ENCODE measurements at regions not wholly inside any gene's neighbourhood (a gene's known extent, or its start where the extent isn't known, plus 50 kb on each side); places are given as distances from the start of the nearest gene placed in this dataset.

GRCh38 chr18:60319129-60319528 lies 53.4 kb downstream of the MC4R start:
- Histone ChIP-seq H2AFZ (ENCODE audit: low read length) (no peak overlapping the region), H3K4me3 (ENCODE audit: low read length) (no peak overlapping the region), H3K79me2 (ENCODE audit: low read length) (no peaks in the 10 kb centered on the region), H3K9ac (ENCODE audit: low read length) (no peak overlapping the region), H3K4me2 (ENCODE audit: low read depth, low read length, poor library complexity, severe bottlenecking) (no peak overlapping the region), H4K20me1 (ENCODE audit: insufficient read depth, low read depth, low read length) (no peaks in the 10 kb centered on the region), H3K36me3 (ENCODE audit: insufficient read depth, low read length) (no peaks in the 10 kb centered on the region), H3K27ac (ENCODE audit: low read length) (no peak overlapping the region), H3K9me3 (ENCODE audit: low read length) (peaks cover 20% of the 10 kb centered on the region), H3K27me3 (ENCODE audit: low read length) (no peaks in the 10 kb centered on the region), H3K9me2 (replicated peaks; ENCODE audit: insufficient read depth, low read length) (no peaks in the 10 kb centered on the region), H3K4me1 (ENCODE audit: low read length) (no peaks in the 10 kb centered on the region)
- no peak for DNase-seq

DNA sequence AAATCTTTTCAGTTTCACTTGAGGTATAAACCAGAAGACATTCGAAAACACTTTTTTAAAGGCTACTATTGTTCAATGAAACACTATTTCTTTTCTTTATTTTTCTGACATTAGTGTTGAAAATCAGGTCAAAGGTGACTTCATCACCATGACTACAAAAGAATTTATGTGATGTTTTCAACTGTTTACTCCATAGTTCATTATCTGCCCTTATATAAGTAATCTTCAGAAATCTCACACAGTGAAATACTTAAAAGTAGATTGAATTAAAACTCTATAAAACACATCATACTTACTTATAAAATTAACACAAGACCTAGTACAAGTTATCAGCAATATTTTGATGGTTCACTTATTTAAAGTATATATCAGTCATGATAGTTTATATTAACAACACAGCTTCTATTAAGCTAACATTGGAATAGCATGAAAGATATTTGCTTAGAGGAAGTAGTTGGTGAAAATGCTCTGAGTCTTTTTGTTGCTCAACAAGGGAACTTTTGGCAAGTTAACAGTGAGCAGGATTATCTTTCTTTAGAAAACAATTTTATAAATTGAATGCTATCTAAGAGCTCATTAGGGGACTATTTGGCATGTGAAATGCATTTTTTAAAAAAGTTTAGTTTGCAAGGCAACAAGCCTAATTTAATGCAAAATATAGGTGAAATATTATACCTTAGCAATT lies 60.8 kb downstream of the MC4R start:
- Histone ChIP-seq H3K4me3 (ENCODE audit: low read length) (no peak overlapping the region), H3K4me2 (ENCODE audit: low read depth, low read length, poor library complexity, severe bottlenecking) (no peak overlapping the region), H4K20me1 (ENCODE audit: insufficient read depth, low read depth, low read length) (no peaks in the 10 kb centered on the region), H3K79me2 (ENCODE audit: low read length) (no peaks in the 10 kb centered on the region), H3K9me3 (ENCODE audit: low read length) (peaks cover 29% of the 10 kb centered on the region), H3K4me1 (ENCODE audit: low read length) (no peaks in the 10 kb centered on the region), H3K9ac (ENCODE audit: low read length) (no peak overlapping the region), H2AFZ (ENCODE audit: low read length) (no peak overlapping the region), H3K9me2 (replicated peaks; ENCODE audit: insufficient read depth, low read length) (no peaks in the 10 kb centered on the region), H3K27ac (ENCODE audit: low read length) (no peak overlapping the region), H3K27me3 (ENCODE audit: low read length) (no peaks in the 10 kb centered on the region), H3K36me3 (ENCODE audit: insufficient read depth, low read length) (no peaks in the 10 kb centered on the region)
- DNase-seq: no peak

- no peak overlapping the region for H2AFZ ChIP-seq (ENCODE audit: low read length)
- H3K27ac ChIP-seq (ENCODE audit: low read length): no peak overlapping the region
- no peak overlapping the region for H3K9ac ChIP-seq (ENCODE audit: low read length)
- no peak for DNase-seq
- H3K4me3 ChIP-seq (ENCODE audit: low read length): no peak overlapping the region
- H3K79me2 ChIP-seq (ENCODE audit: low read length): no peaks in the 10 kb centered on the region
- H3K27me3 ChIP-seq (ENCODE audit: low read length): no peaks in the 10 kb centered on the region
- no peaks in the 10 kb centered on the region for H3K4me1 ChIP-seq (ENCODE audit: low read length)
- no peaks in the 10 kb centered on the region for H4K20me1 ChIP-seq (ENCODE audit: insufficient read depth, low read depth, low read length)
- no peaks in the 10 kb centered on the region for H3K9me2 ChIP-seq (replicated peaks; ENCODE audit: insufficient read depth, low read length)
- H3K4me2 ChIP-seq (ENCODE audit: low read depth, low read length, poor library complexity, severe bottlenecking): no peak overlapping the region
- peaks cover 5% of the 10 kb centered on the region; the same call in 1 of the 2 replicates for H3K9me3 ChIP-seq (ENCODE audit: low read length)
- no peaks in the 10 kb centered on the region for H3K36me3 ChIP-seq (ENCODE audit: insufficient read depth, low read length)
Measured at GRCh38 chr18:60295674-60296073, 76.9 kb downstream of the MC4R start.

GRCh38 chr18:60292186-60292585 lies 80.4 kb downstream of the MC4R start:
- no peak for DNase-seq
- no peaks in the 10 kb centered on the region for H3K79me2 ChIP-seq (ENCODE audit: low read length)
- H4K20me1 ChIP-seq (ENCODE audit: insufficient read depth, low read depth, low read length): no peaks in the 10 kb centered on the region
- H3K27ac ChIP-seq (ENCODE audit: low read length): no peak overlapping the region
- no peaks in the 10 kb centered on the region for H3K9me2 ChIP-seq (replicated peaks; ENCODE audit: insufficient read depth, low read length)
- H2AFZ ChIP-seq (ENCODE audit: low read length): no peak overlapping the region
- no peak overlapping the region for H3K4me2 ChIP-seq (ENCODE audit: low read depth, low read length, poor library complexity, severe bottlenecking)
- no peak overlapping the region for H3K4me3 ChIP-seq (ENCODE audit: low read length)
- no peak overlapping the region for H3K9ac ChIP-seq (ENCODE audit: low read length)
- H3K4me1 ChIP-seq (ENCODE audit: low read length): no peaks in the 10 kb centered on the region
- no peaks in the 10 kb centered on the region for H3K27me3 ChIP-seq (ENCODE audit: low read length)
- peaks cover 8% of the 10 kb centered on the region; the same call in 1 of the 2 replicates for H3K9me3 ChIP-seq (ENCODE audit: low read length)
- no peaks in the 10 kb centered on the region for H3K36me3 ChIP-seq (ENCODE audit: insufficient read depth, low read length)

DNA sequence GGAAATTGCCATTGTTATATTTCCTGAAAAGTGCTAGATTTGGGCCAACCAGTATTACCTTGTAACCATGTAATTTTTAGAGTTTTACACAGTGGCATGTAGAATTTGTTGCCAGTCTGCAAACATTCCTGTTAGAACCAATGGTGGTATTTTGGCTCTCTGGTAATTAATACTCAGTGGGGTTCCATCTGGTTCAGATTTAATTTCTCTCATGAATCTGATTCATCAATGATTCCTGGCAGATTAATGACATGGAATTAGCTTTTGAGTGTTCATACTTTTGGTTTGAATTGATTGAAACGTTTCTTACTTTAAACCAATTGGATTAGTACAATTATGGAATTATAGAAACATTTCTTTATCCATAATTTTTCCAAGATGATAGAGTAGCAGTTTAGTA lies 93.2 kb downstream of the MC4R start:
- H3K79me2 ChIP-seq (ENCODE audit: low read length): no peaks in the 10 kb centered on the region
- H3K36me3 ChIP-seq (ENCODE audit: insufficient read depth, low read length): no peaks in the 10 kb centered on the region
- H2AFZ ChIP-seq (ENCODE audit: low read length): no peak overlapping the region
- H3K9me3 ChIP-seq (ENCODE audit: low read length): peaks cover 4% of the 10 kb centered on the region; the same call in 1 of the 2 replicates
- DNase-seq: no peak
- H4K20me1 ChIP-seq (ENCODE audit: insufficient read depth, low read depth, low read length): no peaks in the 10 kb centered on the region
- no peak overlapping the region for H3K4me3 ChIP-seq (ENCODE audit: low read length)
- no peaks in the 10 kb centered on the region for H3K27me3 ChIP-seq (ENCODE audit: low read length)
- H3K4me2 ChIP-seq (ENCODE audit: low read depth, low read length, poor library complexity, severe bottlenecking): no peak overlapping the region
- no peak overlapping the region for H3K27ac ChIP-seq (ENCODE audit: low read length)
- H3K9me2 ChIP-seq (replicated peaks; ENCODE audit: insufficient read depth, low read length): no peaks in the 10 kb centered on the region
- no peaks in the 10 kb centered on the region for H3K4me1 ChIP-seq (ENCODE audit: low read length)
- no peak overlapping the region for H3K9ac ChIP-seq (ENCODE audit: low read length)

DNA sequence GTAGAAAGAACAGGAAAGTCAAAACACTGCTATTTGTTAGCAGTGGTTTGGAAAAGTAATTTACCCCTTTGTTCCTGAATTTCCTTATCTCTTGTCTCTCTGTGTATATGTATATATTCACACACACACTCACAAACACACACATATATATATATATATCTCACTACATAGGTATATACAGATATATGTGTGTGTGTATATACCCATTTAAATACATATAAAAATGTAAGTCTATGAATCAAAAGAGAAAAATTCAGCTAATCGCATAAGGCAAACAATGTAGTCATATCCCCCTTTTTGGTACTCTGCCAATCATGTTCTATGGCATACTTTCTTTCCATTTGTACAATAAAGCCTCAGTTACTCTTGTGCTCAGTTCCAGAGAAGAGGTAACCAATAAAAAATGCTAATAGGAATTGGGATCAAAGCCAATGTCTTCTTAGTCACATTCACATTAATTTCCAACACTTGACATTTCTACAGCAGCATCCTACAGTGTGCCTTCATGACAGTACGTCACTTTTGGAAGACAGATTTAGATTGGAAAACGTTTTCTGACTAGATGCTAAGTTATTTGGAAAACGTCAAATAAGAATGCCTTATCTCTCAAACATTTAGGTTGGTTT lies 94.6 kb downstream of the MC4R start:
- Histone ChIP-seq H3K27me3 (ENCODE audit: low read length) (no peaks in the 10 kb centered on the region), H3K27ac (ENCODE audit: low read length) (no peak overlapping the region), H2AFZ (ENCODE audit: low read length) (no peak overlapping the region), H3K9me2 (replicated peaks; ENCODE audit: insufficient read depth, low read length) (no peaks in the 10 kb centered on the region), H3K4me2 (ENCODE audit: low read depth, low read length, poor library complexity, severe bottlenecking) (no peak overlapping the region), H3K79me2 (ENCODE audit: low read length) (no peaks in the 10 kb centered on the region), H3K4me3 (ENCODE audit: low read length) (no peak overlapping the region), H3K9ac (ENCODE audit: low read length) (no peak overlapping the region), H4K20me1 (ENCODE audit: insufficient read depth, low read depth, low read length) (no peaks in the 10 kb centered on the region), H3K36me3 (ENCODE audit: insufficient read depth, low read length) (no peaks in the 10 kb centered on the region), H3K4me1 (ENCODE audit: low read length) (no peaks in the 10 kb centered on the region), H3K9me3 (ENCODE audit: low read length) (peaks cover 4% of the 10 kb centered on the region; the same call in 1 of the 2 replicates)
- DNase-seq: no peak

DNA sequence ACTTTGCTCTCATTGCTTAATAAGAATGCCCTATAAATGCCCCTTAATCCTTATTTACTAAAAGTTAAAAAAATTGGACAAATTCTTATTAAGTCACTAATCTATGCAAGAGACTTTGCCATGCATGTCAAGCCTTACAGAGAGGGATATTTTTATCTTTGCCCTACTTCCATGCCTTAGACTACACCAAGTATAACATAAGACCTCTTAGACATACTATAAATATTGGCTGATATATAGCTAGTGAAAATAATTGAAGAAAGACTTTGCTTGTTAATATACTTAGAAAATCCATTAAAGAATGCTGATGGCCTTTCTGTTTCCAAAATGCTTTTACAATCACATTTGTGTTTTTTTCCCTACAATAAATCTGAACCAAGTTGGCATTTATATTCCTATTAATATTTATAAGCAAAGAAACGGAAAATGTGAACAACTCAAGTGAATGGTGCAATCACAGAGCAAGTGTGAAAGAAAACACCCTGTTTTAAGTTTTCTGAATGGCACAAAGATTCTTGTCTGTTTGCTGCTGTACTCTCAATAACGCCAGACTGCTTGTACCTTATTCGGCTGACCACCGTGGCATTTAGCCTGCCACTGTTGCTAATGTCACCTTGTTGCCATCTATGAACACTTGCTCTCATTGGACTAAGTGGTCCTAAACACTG lies 105.0 kb downstream of the MC4R start:
- Histone ChIP-seq H3K4me3 (ENCODE audit: low read length) (no peak overlapping the region), H4K20me1 (ENCODE audit: insufficient read depth, low read depth, low read length) (no peaks in the 10 kb centered on the region), H2AFZ (ENCODE audit: low read length) (no peak overlapping the region), H3K4me2 (ENCODE audit: low read depth, low read length, poor library complexity, severe bottlenecking) (no peak overlapping the region), H3K36me3 (ENCODE audit: insufficient read depth, low read length) (no peaks in the 10 kb centered on the region), H3K9me2 (replicated peaks; ENCODE audit: insufficient read depth, low read length) (no peaks in the 10 kb centered on the region), H3K9me3 (ENCODE audit: low read length) (peaks cover 14% of the 10 kb centered on the region), H3K27me3 (ENCODE audit: low read length) (no peaks in the 10 kb centered on the region), H3K79me2 (ENCODE audit: low read length) (no peaks in the 10 kb centered on the region), H3K4me1 (ENCODE audit: low read length) (no peaks in the 10 kb centered on the region), H3K9ac (ENCODE audit: low read length) (no peak overlapping the region), H3K27ac (ENCODE audit: low read length) (no peak overlapping the region)
- DNase-seq: no peak

DNA sequence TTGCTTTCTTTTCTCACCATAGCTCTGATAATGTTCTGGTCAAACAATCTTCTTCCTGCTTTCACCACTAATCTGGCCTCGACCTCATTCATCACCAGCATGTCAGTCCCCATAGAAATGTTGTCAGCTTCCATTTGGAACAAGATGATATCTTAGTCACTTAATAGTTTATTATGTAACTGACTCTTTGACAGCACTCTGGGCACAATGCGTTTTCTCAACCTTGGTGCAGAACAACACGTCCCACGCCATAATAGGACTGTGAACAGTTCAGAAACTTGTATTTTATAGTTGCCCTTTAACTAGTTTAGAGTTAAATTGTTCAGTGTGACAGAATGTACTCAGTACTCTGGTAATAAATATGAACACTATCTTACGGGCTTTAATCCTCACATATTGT lies 106.0 kb downstream of the MC4R start:
- no peaks in the 10 kb centered on the region for H3K36me3 ChIP-seq (ENCODE audit: insufficient read depth, low read length)
- no peak overlapping the region for H2AFZ ChIP-seq (ENCODE audit: low read length)
- H3K4me2 ChIP-seq (ENCODE audit: low read depth, low read length, poor library complexity, severe bottlenecking): no peak overlapping the region
- no peaks in the 10 kb centered on the region for H3K4me1 ChIP-seq (ENCODE audit: low read length)
- no peak overlapping the region for H3K4me3 ChIP-seq (ENCODE audit: low read length)
- no peaks in the 10 kb centered on the region for H3K9me2 ChIP-seq (replicated peaks; ENCODE audit: insufficient read depth, low read length)
- H4K20me1 ChIP-seq (ENCODE audit: insufficient read depth, low read depth, low read length): no peaks in the 10 kb centered on the region
- no peaks in the 10 kb centered on the region for H3K27me3 ChIP-seq (ENCODE audit: low read length)
- no peak for DNase-seq
- H3K27ac ChIP-seq (ENCODE audit: low read length): no peak overlapping the region
- no peaks in the 10 kb centered on the region for H3K79me2 ChIP-seq (ENCODE audit: low read length)
- H3K9ac ChIP-seq (ENCODE audit: low read length): no peak overlapping the region
- peaks cover 14% of the 10 kb centered on the region for H3K9me3 ChIP-seq (ENCODE audit: low read length)
